Mesenchymal stem cell (in vitro differentiated cells and primary cell): ENCODE measurements at regions not wholly inside any gene's neighbourhood (a gene's known extent, or its start where the extent isn't known, plus 50 kb on each side); places are given as distances from the start of the nearest gene placed in this dataset.
"Not testable (repeated sequence)": the region's sequence is repeated elsewhere in the genome, so short reads cannot be mapped to it uniquely, and the experiment has no call there.

Source experiments
- DNase-seq: peaks from one replicate; pipeline ENCODE4 v3.0.0-alpha.2; 2013
- H2AFZ ChIP-seq: one replicate; pipeline ENCODE4 v1.6.1; 2013; ENCODE audit warnings: low read depth, mild to moderate bottlenecking, control low read depth, inconsistent platforms, low read length, moderate library complexity
- H2AK5ac ChIP-seq: 2 replicates; pipeline ENCODE4 v1.6.1; 2013; ENCODE audit warnings: low read length, moderate library complexity, mild to moderate bottlenecking, inconsistent platforms; ENCODE audit not compliant: severe bottlenecking
- H2BK120ac ChIP-seq: one replicate; pipeline ENCODE4 v1.6.1; 2013; ENCODE audit warnings: low read depth, mild to moderate bottlenecking, inconsistent platforms, low read length, moderate library complexity
- H2BK12ac ChIP-seq, 2 experiments: one replicate each; pipeline ENCODE4 v1.6.1; 2013; ENCODE audit warnings: inconsistent platforms in 2 of 2, low read length in 2 of 2, mild to moderate bottlenecking in 2 of 2, moderate library complexity in 2 of 2, control low read depth in 1 of 2
- H2BK15ac ChIP-seq: one replicate; pipeline ENCODE4 v1.6.1; 2013; ENCODE audit warnings: mild to moderate bottlenecking, low read depth, inconsistent platforms; ENCODE audit not compliant: poor library complexity, severe bottlenecking
- H2BK5ac ChIP-seq: 2 replicates; pipeline ENCODE4 v1.6.1; 2013; ENCODE audit warnings: low read depth, mild to moderate bottlenecking, low read length, control low read depth, inconsistent platforms; ENCODE audit not compliant: poor library complexity, severe bottlenecking
- H3K14ac ChIP-seq, 2 experiments: one replicate each; pipeline ENCODE4 v1.6.1; 2013; ENCODE audit warnings: inconsistent platforms in 2 of 2, low read length in 2 of 2, control low read depth in 1 of 2, mild to moderate bottlenecking in 1 of 2, moderate library complexity in 1 of 2
- H3K18ac ChIP-seq, 2 experiments: one replicate each; pipeline ENCODE4 v1.6.1; 2013; ENCODE audit warnings: inconsistent platforms in 2 of 2, low read length in 2 of 2, control low read depth in 1 of 2, low read depth in 1 of 2, mild to moderate bottlenecking in 1 of 2
- H3K23ac ChIP-seq, 2 experiments: one replicate each; pipeline ENCODE4 v1.6.1; 2013; ENCODE audit warnings: inconsistent platforms in 2 of 2, low read length in 2 of 2, mild to moderate bottlenecking in 2 of 2, moderate library complexity in 2 of 2, control low read depth in 1 of 2
- H3K27ac ChIP-seq: 2 replicates; pipeline ENCODE4 v1.5.1; 2013; ENCODE audit warnings: mild to moderate bottlenecking, moderate library complexity, low read length, control low read depth, inconsistent platforms; ENCODE audit not compliant: poor library complexity, severe bottlenecking
- H3K27me3 ChIP-seq, 2 experiments: 2 replicates each; pipeline versions ENCODE4 v1.6.1 to v1.7.0; 2013; ENCODE audit warnings: low read length in 2 of 2, mild to moderate bottlenecking in 2 of 2, moderate library complexity in 2 of 2, control low read depth in 1 of 2, inconsistent platforms in 1 of 2; ENCODE audit not compliant: control insufficient read depth in 1 of 2, insufficient read depth in 1 of 2
- H3K36me3 ChIP-seq, 2 experiments: 2 replicates each; pipeline versions ENCODE4 v1.6.1 to v1.7.0; 2013; ENCODE audit warnings: low read length in 2 of 2, control low read depth in 1 of 2, inconsistent platforms in 1 of 2, low read depth in 1 of 2, mild to moderate bottlenecking in 1 of 2; ENCODE audit not compliant: insufficient read depth in 2 of 2, control insufficient read depth in 1 of 2
- H3K4ac ChIP-seq, 2 experiments: one replicate each; pipeline ENCODE4 v1.6.1; 2013; ENCODE audit warnings: inconsistent platforms in 2 of 2, low read length in 2 of 2, mild to moderate bottlenecking in 2 of 2, moderate library complexity in 2 of 2, control low read depth in 1 of 2, low read depth in 1 of 2
- H3K4me1 ChIP-seq: 2 replicates; pipeline ENCODE4 v1.6.1; 2013; ENCODE audit warnings: low read depth, low read length, control low read depth; ENCODE audit not compliant: control insufficient read depth, insufficient read depth
- H3K4me2 ChIP-seq: 2 replicates; pipeline ENCODE4 v1.6.1; 2013; ENCODE audit warnings: low read length, mild to moderate bottlenecking, inconsistent platforms; ENCODE audit not compliant: poor library complexity, severe bottlenecking
- H3K4me3 ChIP-seq, 2 experiments: 2 replicates each; pipeline versions ENCODE4 v1.5.1 to v1.7.0; 2013; ENCODE audit warnings: low read length in 2 of 2, mild to moderate bottlenecking in 2 of 2, control low read depth in 1 of 2, low read depth in 1 of 2; ENCODE audit not compliant: insufficient read depth in 1 of 2
- H3K79me1 ChIP-seq: replicated peaks from 2 replicates; pipeline ENCODE4 v1.6.1; 2013; ENCODE audit warnings: mild to moderate bottlenecking, control low read depth, low read length, inconsistent platforms; ENCODE audit not compliant: poor library complexity, severe bottlenecking
- H3K9ac ChIP-seq: 2 replicates; pipeline ENCODE4 v1.7.0; 2013; ENCODE audit warnings: mild to moderate bottlenecking, low read length, moderate library complexity
- H3K9me3 ChIP-seq: 2 replicates; pipeline ENCODE4 v1.7.0; 2013; ENCODE audit warnings: mild to moderate bottlenecking, low read length; ENCODE audit not compliant: control insufficient read depth
- H4K8ac ChIP-seq: one replicate; pipeline ENCODE4 v1.6.1; 2013; ENCODE audit warnings: inconsistent platforms, mild to moderate bottlenecking, low read length, moderate library complexity
- H4K91ac ChIP-seq: one replicate; pipeline ENCODE4 v1.6.1; 2013; ENCODE audit warnings: mild to moderate bottlenecking, low read length, inconsistent platforms
- WGBS: methylation state at CpG from one replicate; pipeline ENCODE4 v1.1.7; 2013; ENCODE audit warnings: mixed read lengths; 5-methylcytosine and 5-hydroxymethylcytosine counted together

- H3K14ac ChIP-seq, result no peak overlapping the region
- no peak overlapping the region for H3K4me2 ChIP-seq
- H3K9me3 ChIP-seq, result peaks cover 23% of the 10 kb centered on the region
- 70% methylated on average over 1 of the region's 2 CpGs for WGBS
- no peak overlapping the region for H4K91ac ChIP-seq
- no peaks in the 10 kb centered on the region for H3K4me1 ChIP-seq
- no peaks in the 10 kb centered on the region for H3K27me3 ChIP-seq
- DNase-seq, result peak; percentile 19
- no peak overlapping the region for H2BK5ac ChIP-seq
- H3K4me3 ChIP-seq, result no peak overlapping the region
- no peak overlapping the region for H2AFZ ChIP-seq
- H3K18ac ChIP-seq, result no peak overlapping the region
- no peak overlapping the region for H3K4ac ChIP-seq
- H2AK5ac ChIP-seq, result no peak overlapping the region
- no peak overlapping the region for H2BK15ac ChIP-seq
- no peak overlapping the region for H3K9ac ChIP-seq
- no peak overlapping the region for H4K8ac ChIP-seq
- no peak overlapping the region for H3K27ac ChIP-seq
- H2BK12ac ChIP-seq, result no peak overlapping the region
- H3K23ac ChIP-seq, result no peak overlapping the region
- no peaks in the 10 kb centered on the region for H3K79me1 ChIP-seq
- H3K36me3 ChIP-seq, result no peaks in the 10 kb centered on the region
- no peak overlapping the region for H2BK120ac ChIP-seq
Observed at GRCh38 chr5:33129309-33129708, 311.5 kb upstream of the TARS1 start.

- H3K4me2 ChIP-seq, result no peak overlapping the region
- peaks cover 41% of the 10 kb centered on the region for H3K9me3 ChIP-seq
- H2BK15ac ChIP-seq, result no peak overlapping the region
- H3K23ac ChIP-seq, result no peak overlapping the region
- H2AK5ac ChIP-seq, result no peak overlapping the region
- H4K8ac ChIP-seq, result no peak overlapping the region
- no peak overlapping the region for H2AFZ ChIP-seq
- H3K18ac ChIP-seq, result no peak overlapping the region
- no CpG with 5 or more reads among the region's 1 CpG for WGBS
- no peak overlapping the region for H2BK5ac ChIP-seq
- no peaks in the 10 kb centered on the region for H3K79me1 ChIP-seq
- no peak for DNase-seq
- H3K27me3 ChIP-seq, result no peaks in the 10 kb centered on the region
- no peak overlapping the region for H2BK12ac ChIP-seq
- H3K27ac ChIP-seq, result no peak overlapping the region
- no peaks in the 10 kb centered on the region for H3K4me1 ChIP-seq
- H3K4ac ChIP-seq, result no peak overlapping the region
- no peak overlapping the region for H2BK120ac ChIP-seq
- no peak overlapping the region for H3K14ac ChIP-seq
- H4K91ac ChIP-seq, result no peak overlapping the region
- H3K4me3 ChIP-seq, result no peak overlapping the region
- H3K36me3 ChIP-seq, result no peaks in the 10 kb centered on the region
- H3K9ac ChIP-seq, result no peak overlapping the region
Observed at GRCh38 chr5:33136785-33137184, 304.0 kb upstream of the TARS1 start.

- not testable (repeated sequence) for H3K18ac ChIP-seq, H4K91ac ChIP-seq, H2BK15ac ChIP-seq, H3K36me3 ChIP-seq, H3K14ac ChIP-seq, H3K4ac ChIP-seq, H3K27me3 ChIP-seq, H2AK5ac ChIP-seq, DNase-seq, H4K8ac ChIP-seq, H3K27ac ChIP-seq, H3K4me1 ChIP-seq, H2BK5ac ChIP-seq, H2BK120ac ChIP-seq, H3K23ac ChIP-seq, H3K4me2 ChIP-seq, H3K9ac ChIP-seq, H2BK12ac ChIP-seq, H3K4me3 ChIP-seq, H3K79me1 ChIP-seq, H2AFZ ChIP-seq
- 65% methylated on average over 4 of the region's 4 CpGs for WGBS
- peaks cover 41% of the 10 kb centered on the region for H3K9me3 ChIP-seq
Observed at GRCh38 chr5:33138145-33138544, 302.6 kb upstream of the TARS1 start.

DNA sequence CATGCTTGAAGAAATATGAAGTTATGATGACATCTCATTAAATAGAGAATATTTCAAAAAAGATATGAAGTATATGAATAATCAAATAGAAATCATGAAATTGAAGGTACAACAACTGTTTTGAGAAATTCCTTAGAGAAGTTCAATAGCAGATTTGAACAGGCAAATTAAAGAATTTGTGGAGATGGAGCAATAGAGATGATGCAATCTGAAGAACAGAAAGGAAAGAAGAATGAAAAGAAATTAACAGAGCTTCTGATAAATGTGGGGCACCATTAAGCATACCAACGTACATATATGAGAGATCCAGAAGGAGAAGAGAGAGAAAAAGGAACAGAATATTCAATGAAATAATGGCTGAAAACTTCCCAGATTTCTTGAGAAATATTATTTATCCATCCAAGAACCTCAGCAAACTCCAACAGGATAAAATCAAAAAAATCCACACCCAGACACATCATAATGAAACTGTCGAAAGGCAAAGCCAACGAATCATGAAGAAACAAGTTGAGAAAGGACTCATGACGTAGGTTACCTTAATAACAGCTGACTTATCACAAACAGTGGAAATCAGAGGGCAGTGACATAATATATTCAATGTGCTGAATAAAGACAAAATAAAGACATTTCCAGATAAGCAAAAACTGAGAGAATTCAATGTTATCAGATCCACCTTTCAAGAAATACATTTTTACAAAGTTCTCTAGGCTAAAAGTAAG is 297.2 kb upstream of the TARS1 start:
- no peak overlapping the region for H3K23ac ChIP-seq
- H4K91ac ChIP-seq, result no peak overlapping the region
- no peak overlapping the region for H2AFZ ChIP-seq
- WGBS, result 97% methylated on average over 3 of the region's 4 CpGs
- H3K9ac ChIP-seq, result no peak overlapping the region
- no peak overlapping the region for H3K14ac ChIP-seq
- H3K9me3 ChIP-seq, result no peaks in the 10 kb centered on the region
- no peaks in the 10 kb centered on the region for H3K36me3 ChIP-seq
- no peaks in the 10 kb centered on the region for H3K79me1 ChIP-seq
- no peak overlapping the region for H2BK15ac ChIP-seq
- H3K27me3 ChIP-seq, result no peaks in the 10 kb centered on the region
- no peak overlapping the region for H2BK5ac ChIP-seq
- H3K18ac ChIP-seq, result no peak overlapping the region
- no peaks in the 10 kb centered on the region for H3K4me1 ChIP-seq
- no peak for DNase-seq
- no peak overlapping the region for H2AK5ac ChIP-seq
- no peak overlapping the region for H3K4me3 ChIP-seq
- H2BK12ac ChIP-seq, result no peak overlapping the region
- H2BK120ac ChIP-seq, result no peak overlapping the region
- no peak overlapping the region for H3K4ac ChIP-seq
- no peak overlapping the region for H4K8ac ChIP-seq
- no peak overlapping the region for H3K27ac ChIP-seq
- no peak overlapping the region for H3K4me2 ChIP-seq
